Kidney (tissue), 13 donors: ENCODE measurements at regions not wholly inside any gene's neighbourhood (a gene's known extent, or its start where the extent isn't known, plus 50 kb on each side); places are given as distances from the start of the nearest gene placed in this dataset.

Source experiments
- DNase-seq, 5 donors: peaks; one replicate each; pipeline ENCODE4 v3.0.0-alpha.2; 2013 to 2020
- FAIRE-seq: peaks from 2 replicates; lab custom pipeline; 2012; peaks lifted over from hg19 to GRCh38; lab: Jason Lieb, UNC
- H3K27ac ChIP-seq, 2 donors: one replicate each; pipeline ENCODE4 v1.7.0; 2013; ENCODE audit warnings: low read depth in 2 of 2, low read length in 2 of 2, inconsistent platforms in 1 of 2
- H3K27me3 ChIP-seq: one replicate; pipeline ENCODE4 v1.7.1; 2013; ENCODE audit warnings: low read length, inconsistent platforms; ENCODE audit not compliant: control insufficient read depth, insufficient read depth
- H3K36me3 ChIP-seq, 3 donors: one replicate each; pipeline versions ENCODE4 v1.7.0 to v1.7.1; 2013; ENCODE audit warnings: low read length in 3 of 3, control low read depth in 1 of 3, inconsistent platforms in 1 of 3; ENCODE audit not compliant: insufficient read depth in 3 of 3, control insufficient read depth in 2 of 3
- H3K4me1 ChIP-seq, 3 donors: one replicate each; pipeline versions ENCODE4 v1.7.0 to v1.7.1; 2013; ENCODE audit warnings: low read length in 3 of 3, inconsistent platforms in 1 of 3, low read depth in 1 of 3; ENCODE audit not compliant: control insufficient read depth in 2 of 3, insufficient read depth in 2 of 3
- H3K4me3 ChIP-seq, 3 donors: one replicate each; pipeline versions ENCODE4 v1.7.0 to v1.8.1; 2013; ENCODE audit warnings: low read length in 3 of 3, control low read depth in 1 of 3, inconsistent platforms in 1 of 3
- H3K9ac ChIP-seq, 3 donors: one replicate each; pipeline versions ENCODE4 v1.7.0 to v1.7.1; 2013; ENCODE audit warnings: low read length in 3 of 3, control low read depth in 1 of 3, inconsistent platforms in 1 of 3
- H3K9me3 ChIP-seq, 3 donors: one replicate each; pipeline versions ENCODE4 v1.7.0 to v1.7.1; 2013; ENCODE audit warnings: low read length in 3 of 3, control low read depth in 1 of 3, inconsistent platforms in 1 of 3; ENCODE audit not compliant: control insufficient read depth in 2 of 3, insufficient read depth in 1 of 3
- intact Hi-C: fragments of 100-400 bp; cut with DNase I; formaldehyde crosslinking; loops from one replicate; pipeline ENCODE4 v1.11.1; 2022
- TF ChIP-seq, protein P1 (sequence below): IDR thresholded peaks from 3 replicates; pipeline ENCODE4 v1.5.1; 2012; ENCODE audit warnings: mild to moderate bottlenecking, moderate library complexity, borderline replicate concordance; ENCODE audit not compliant: insufficient read depth; ENCODE audit errors: extremely low read depth
- donor health status: control.
- donor health status: control.
- donor health status: control.
- donor health status: control.
- donor health status: control.
- donor health status: DM: yes; HTN: yes; CAD: no.
- donor health status: Normal renal cell carcinoma (clear cell type).

DNA sequence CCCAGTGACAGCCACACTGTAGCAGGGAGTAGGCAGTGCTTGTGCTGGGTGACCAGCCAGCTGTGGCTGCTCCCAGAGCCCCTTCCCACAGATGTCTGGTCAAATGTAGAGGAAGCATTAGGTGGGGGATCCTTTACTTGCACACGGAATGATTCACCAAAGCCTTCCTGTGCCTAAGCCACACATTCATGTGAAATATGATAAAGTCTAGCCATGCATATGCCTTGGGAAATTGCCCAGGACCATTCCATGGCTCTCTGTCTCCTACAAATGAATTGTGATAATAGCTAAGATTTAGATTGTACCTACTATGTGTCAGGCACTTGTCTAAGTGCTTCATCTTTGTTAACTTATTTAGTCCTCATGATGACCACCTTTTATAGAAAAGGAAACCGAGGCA is 217.5 kb upstream of the E2F8 start:
- no peaks in the 10 kb centered on the region for H3K36me3 ChIP-seq
- H3K4me1 ChIP-seq: peaks cover 0 to 2% (median 0%) of the 10 kb centered on the region in 3 donors
- no peaks in the 10 kb centered on the region for H3K9me3 ChIP-seq
- intact Hi-C loops: no loop called here
- no peak for FAIRE-seq
- DNase-seq: no peak
- no peak overlapping the region for H3K27ac ChIP-seq
- TF ChIP-seq, protein P1, sequence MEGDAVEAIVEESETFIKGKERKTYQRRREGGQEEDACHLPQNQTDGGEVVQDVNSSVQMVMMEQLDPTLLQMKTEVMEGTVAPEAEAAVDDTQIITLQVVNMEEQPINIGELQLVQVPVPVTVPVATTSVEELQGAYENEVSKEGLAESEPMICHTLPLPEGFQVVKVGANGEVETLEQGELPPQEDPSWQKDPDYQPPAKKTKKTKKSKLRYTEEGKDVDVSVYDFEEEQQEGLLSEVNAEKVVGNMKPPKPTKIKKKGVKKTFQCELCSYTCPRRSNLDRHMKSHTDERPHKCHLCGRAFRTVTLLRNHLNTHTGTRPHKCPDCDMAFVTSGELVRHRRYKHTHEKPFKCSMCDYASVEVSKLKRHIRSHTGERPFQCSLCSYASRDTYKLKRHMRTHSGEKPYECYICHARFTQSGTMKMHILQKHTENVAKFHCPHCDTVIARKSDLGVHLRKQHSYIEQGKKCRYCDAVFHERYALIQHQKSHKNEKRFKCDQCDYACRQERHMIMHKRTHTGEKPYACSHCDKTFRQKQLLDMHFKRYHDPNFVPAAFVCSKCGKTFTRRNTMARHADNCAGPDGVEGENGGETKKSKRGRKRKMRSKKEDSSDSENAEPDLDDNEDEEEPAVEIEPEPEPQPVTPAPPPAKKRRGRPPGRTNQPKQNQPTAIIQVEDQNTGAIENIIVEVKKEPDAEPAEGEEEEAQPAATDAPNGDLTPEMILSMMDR: no peak
- H3K4me3 ChIP-seq: no peak overlapping the region
- no peak overlapping the region for H3K9ac ChIP-seq
- no peaks in the 10 kb centered on the region for H3K27me3 ChIP-seq

DNA sequence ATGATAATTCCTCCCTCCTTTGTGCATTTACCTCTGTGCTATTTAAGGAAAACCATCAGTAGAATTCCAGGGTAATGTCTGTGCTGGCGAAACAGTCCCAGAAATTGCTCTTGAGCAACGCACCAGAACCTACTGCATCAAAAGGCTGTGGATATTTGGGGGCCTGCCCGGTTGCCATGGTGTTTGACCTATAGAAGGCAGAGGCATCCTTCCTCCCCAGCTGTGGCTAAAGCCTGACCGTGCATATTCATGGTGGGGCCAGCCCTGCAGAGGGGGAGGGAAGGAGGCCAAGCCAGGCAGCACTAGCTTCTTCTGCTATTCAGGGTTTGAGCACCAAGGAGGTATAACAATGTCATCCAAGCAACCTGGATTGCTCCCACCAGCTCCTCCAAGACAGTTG is 215.0 kb upstream of the E2F8 start:
- TF ChIP-seq, protein P1: no peak
- no peak for DNase-seq
- FAIRE-seq: no peak
- intact Hi-C loops: no loop called here
- Histone ChIP-seq H3K27me3 (no peaks in the 10 kb centered on the region), H3K4me1 (no peaks in the 10 kb centered on the region), H3K27ac (no peak overlapping the region), H3K36me3 (no peaks in the 10 kb centered on the region), H3K4me3 (no peak overlapping the region), H3K9ac (no peak overlapping the region), H3K9me3 (no peaks in the 10 kb centered on the region)

DNA sequence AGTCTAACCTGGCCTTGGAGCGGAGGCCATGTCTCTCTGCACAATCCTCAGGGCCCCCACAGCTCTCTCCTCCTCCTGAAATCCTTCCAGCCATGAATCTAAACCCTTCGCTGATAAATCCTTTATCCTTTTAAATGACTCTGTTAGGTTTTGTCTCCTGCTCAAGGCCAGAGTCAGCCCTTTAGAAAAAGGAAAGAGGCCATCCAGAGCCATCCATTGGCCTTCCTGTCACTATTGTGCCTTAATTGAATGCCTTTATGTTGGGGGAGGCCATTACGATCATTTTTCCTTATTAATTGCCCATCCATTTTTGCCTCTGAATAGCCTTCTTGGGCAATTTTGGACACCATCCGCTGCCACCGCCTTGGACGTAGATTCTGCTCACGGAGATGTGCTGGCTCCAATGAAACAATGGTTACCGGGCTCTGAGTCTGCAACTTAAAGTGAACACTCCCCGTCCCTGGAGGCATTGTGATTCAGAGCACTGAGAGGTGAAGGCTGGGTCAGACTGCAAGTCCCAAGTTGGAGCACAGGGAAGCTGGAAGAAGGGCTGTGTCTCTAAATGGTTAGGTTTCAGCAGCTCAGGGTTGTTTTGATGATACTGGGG is 213.0 kb upstream of the E2F8 start:
- Histone ChIP-seq H3K9me3 (no peaks in the 10 kb centered on the region), H3K27me3 (no peaks in the 10 kb centered on the region), H3K4me3 (no peak overlapping the region), H3K9ac (no peak overlapping the region), H3K27ac (no peak overlapping the region), H3K36me3 (no peaks in the 10 kb centered on the region), H3K4me1 (no peaks in the 10 kb centered on the region)
- TF ChIP-seq, protein P1: no peak
- intact Hi-C loops: no loop called here
- DNase-seq (no peak), FAIRE-seq (no peak)

DNA sequence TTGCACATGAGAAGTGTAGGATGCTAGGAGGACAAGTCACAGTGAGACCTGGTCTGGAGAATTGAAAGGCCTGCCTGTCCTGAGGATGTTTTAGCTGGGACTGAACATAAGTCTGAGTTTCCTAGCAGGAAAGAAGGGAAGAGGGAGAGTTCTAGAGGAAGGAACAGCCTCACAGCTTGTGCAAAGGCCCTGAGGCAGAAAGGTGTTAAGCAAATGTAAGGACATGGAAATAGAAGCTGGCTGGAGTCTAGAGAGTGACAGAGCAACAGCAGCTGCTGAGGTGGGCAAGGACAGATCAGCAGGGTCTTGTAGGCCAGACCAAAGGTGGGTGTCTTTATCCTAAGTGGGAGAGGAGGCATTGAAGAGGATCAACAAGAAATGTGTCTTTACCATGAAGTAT is 210.9 kb upstream of the E2F8 start:
- no peak overlapping the region for H3K4me3 ChIP-seq
- H3K9me3 ChIP-seq: no peaks in the 10 kb centered on the region
- no peak overlapping the region for H3K27ac ChIP-seq
- no peaks in the 10 kb centered on the region for H3K36me3 ChIP-seq
- H3K9ac ChIP-seq: no peak overlapping the region
- DNase-seq: no peak
- FAIRE-seq: no peak
- H3K27me3 ChIP-seq: no peaks in the 10 kb centered on the region
- TF ChIP-seq, protein P1: no peak
- intact Hi-C loops: no loop called here
- H3K4me1 ChIP-seq: no peaks in the 10 kb centered on the region
